ENCODE measurements at regions not wholly inside any gene's neighbourhood (a gene's known extent, or its start where the extent isn't known, plus 50 kb on each side); places are given as distances from the start of the nearest gene placed in this dataset.

DNA sequence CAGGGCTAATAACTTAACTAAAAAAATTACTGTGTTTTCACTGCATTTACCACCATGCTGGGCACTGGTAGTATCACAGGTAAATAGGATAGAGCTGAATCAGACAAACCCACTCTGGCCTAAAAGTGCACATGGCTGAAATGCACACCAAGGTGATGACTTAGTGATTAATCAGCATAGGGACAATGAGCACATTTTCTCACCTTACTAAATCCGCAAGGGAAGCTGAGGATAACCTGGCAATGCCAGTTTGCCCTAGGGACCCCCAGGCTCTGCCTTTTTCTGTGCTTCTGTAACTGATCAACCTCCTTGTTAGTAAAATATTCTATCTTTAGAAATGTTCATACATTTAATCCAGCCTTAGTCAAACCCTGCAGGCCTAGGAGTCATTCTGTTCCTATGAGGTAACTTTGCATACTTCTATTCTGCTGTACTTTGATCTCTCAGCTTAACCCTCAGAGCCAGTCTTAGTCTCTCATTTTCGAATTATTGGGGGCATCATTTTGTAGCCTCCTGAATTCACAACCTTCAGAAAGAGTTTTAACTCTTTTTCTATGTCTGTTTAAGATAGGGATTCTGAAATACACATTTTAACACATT is 562.9 kb upstream of the KCNMB2 start:
- peak; percentile 61 for DNase-seq

DNA sequence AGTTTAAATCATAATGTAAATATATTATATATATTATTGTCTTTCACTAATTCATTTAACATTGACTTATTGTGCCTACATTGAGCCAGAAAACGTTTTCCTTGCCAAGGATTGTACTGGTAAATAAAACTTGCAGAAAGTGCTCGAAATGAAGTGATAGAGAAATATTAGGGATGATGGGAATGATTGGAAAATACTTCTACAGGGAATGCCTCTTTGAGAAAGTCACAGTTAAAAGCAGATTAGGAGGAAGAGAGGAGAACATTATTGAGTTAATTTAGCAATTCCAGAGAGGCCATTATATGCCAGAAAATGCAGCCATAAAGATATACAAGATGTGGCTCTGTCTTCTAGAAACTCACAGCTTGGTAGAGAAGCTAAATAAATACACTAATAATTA is 560.0 kb upstream of the KCNMB2 start:
- DNase-seq: no peak

DNA sequence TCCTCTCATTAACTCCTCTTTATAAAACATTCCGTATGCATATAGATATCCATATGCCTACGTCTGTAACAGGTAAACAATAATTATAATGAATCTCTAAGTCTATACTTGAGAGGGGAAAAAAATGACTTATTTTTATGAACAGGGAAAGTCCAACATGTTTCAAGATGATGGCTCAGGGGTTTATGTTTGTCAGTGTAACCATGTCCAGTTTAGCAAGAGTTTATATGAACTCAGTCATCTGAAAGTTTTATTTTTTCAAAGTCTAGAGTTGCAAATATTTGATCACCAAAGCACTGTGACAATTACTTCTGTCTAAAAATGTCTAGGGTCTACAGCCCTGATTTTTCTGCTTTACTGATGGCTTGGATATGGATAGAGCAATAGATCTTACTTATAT is 559.4 kb upstream of the KCNMB2 start:
- DNase-seq: no peak

DNA sequence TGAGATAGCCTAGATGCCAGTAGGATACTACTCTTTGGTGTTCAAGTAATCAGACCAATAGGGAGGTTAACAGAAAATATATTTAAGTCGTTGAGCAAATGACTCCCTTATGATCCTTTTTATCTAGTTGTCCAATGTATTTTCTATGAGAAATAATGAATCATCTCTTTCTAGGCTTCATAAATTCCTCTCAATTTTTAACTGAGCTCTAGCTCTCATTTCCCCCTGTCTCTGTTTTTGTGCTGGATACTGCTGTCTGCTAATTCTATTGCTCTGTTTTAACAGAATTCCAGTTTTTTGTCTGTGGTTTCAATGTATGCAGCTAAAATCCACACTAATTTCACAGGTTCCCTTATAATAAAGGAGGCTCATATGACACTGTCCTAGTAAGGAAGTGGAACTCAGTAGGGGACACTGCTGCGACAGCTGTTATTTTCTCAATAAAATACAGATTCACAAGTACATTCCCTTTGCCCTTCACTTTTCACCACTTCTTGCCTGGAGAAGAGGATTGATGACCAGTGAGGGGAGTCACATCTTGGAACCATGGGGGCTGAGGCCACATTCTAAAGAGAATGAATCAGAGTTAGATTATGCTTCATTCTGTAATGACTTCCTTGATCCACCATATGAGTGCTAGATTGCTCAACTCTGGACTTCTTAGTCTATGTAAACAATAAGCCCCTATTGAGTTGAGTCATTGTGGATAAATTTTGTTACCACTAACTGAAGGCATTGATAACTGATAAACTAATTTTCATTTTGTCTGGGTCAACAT is 558.7 kb upstream of the KCNMB2 start:
- DNase-seq: peak; percentile 99

DNA sequence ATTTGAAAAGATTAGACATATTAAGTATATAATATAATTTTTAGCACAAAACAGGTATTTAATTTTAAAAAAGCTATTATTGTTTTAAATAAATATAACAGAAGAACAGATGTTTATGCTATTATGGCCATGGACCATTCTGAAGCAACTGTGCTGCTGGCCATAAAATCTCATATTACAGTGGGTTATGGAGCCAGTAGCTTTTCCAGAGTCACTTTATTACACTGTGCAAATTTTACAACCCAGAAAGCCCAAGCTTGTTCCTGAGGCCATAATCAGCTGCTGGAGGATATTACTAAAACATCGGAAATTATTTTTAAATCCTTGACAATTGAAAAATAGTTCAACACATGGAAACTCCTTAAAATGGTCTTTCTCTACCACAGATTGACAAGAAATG is 557.3 kb upstream of the KCNMB2 start:
- DNase-seq: no peak

DNA sequence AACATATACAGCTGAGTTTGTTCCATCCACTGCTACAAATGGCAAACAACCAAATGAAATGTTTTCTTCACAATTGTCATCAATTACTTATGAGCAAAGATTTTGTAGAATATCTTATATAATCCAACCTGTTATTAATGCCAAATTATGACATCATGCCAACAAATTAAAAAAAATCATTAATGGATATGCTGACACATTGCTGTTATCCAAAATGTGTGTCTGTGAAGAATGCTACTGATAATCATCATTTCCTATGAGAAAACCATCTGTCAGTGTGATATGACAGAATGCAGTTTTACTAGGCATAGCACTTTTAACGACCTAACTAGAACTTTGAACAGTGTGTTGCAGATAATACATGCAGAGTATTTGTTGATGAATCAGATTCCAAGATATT is 556.5 kb upstream of the KCNMB2 start:
- DNase-seq: peak; percentile 35

DNA sequence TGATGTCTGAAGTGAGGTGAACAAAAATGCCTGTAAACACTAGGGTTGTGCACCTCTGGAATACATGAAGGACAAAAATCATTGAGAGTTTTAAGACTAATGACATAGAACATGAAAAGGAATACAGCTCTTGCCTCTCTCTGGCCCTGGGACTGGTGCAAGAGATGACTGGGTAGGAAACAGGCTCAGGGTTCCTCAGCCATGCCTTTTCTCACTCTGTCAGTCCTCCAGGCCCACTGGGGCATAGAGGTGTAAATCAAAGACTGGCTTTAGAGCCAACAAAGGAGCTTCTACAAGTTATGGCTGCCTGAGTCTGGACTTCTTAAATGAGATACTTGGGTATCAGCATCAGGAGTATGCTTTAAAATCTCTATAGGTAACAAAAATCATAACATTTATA is 554.7 kb upstream of the KCNMB2 start:
- DNase-seq: no peak

DNA sequence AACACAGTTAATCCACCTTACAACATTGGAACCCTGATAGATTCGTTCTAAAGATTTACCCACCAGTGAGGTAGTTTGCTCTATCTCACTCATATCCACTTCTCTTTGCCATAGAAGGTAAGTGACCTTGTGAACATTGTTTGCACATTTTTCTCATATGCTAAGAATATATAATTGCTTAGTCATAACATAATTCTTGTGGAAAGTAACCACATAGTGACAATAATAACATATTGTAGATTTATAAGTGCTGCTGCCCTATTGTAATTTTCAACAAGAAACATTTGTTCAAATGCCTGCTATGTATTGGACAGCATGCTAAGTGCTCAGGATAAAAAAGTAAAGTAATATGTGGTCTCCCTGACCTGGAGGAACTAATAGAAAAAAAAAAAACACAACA is 554.2 kb upstream of the KCNMB2 start:
- peak; percentile 84 for DNase-seq

DNA sequence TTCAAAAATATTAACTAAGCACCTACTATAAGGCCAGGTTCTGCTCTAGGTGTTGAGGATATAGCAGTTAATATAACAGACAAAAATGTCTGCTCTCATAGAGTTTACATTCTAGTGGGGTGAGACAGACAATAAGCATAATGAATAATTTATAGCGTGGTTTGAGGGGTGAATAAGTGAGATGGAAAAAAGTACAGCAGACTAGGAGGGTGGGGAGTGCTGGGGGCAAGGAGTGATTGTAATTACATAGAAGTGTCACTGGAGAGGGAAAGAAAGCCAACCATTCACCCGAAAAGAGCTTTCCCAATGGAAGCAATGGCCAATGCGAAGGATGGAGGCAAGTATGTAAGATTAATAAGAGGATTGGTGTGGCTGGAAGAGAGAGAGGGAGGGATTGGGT is 552.9 kb upstream of the KCNMB2 start:
- DNase-seq: peak; percentile 50

DNA sequence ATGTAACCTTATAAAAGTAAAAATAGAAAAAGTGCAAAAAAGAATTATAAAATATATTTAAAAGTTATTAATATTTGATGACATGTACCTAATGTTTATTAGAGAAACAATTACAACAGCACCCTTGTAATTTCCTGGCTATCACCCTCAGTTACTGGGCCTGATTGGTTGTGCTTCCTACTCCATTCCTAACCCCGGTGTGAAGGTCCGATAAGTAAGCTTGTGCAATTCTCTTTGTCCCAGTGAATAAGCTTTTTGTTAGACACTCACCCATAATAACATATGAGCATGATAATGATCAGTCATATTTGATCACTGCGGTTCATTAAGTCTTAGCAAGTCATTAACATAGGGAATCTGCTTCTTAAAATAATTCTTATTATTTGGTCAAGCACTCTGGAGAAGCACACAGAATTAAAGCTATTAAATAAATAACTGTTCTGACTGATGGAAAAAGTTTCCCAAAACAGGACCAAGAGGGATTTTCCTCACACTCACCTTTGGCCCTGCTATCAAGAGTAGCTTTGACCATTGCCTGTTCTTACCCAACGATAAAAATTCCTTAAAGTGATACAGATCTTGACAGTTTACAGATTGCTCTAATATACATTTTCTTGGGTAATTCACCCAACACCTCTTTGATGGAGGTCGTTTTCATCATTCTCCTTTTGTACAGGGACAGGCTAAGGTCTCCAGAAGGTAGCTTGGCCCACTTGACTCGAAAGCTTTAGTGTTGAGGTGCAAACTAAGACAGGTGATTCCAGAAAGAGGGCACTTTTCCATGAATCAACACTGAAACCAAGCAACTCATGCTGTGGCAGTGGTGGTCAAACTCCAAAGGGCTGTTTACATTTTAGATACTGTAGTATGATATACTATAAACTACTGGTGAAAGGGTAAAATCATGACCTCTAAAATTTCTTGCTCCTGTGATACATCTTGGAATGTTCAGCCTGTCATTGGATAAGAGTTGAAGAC is 543.0 kb upstream of the KCNMB2 start:
- DNase-seq: no peak

DNA sequence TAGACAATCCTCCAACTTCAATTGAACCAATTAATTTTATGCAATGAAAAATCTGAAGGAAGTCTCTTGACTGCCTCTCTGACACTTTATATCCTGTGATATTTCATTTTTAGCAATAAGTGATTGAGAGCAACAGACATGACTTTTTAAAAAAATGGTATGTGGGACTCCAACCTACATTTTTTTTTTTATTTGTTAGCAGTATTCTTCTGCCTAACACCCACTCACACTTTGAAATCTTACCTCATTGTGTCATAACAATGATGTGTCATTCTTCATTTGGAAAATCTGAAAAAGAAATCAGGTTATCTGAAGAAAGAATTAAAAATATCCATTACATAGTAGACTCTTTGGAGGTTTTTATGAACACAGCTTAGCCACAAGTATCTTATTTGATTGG is 541.3 kb upstream of the KCNMB2 start:
- no peak for DNase-seq

DNA sequence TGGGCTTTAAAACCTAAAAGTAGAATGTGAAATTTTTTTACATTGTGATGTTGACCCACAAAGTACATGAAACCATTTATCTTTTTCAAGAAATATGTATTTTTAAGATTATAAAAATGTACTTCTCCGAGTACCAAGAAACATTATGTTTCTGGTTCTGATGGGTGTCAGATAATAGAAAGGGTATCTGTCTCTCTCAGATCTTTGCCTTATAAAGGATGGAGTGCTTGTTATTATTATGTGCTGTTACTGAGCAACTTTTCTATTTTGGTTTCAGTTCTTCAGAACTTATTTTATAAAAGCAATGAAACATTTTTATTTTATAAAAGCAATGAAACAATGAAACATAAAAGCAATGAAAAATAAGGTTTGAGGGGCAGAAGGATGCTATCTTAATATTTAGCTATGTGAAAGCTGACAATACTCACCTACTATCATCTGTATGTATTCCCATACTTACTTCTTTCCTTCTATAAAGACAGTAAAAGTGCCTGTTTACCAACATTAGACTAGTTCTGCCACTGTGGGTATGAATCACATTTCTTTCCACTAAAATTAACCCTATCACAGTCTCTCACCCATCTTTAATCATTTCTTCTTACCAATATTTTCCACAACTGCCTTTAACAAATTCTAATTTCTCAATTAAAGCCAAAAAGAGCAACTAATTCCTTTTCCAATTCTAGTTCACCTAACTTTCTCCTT is 540.7 kb upstream of the KCNMB2 start:
- DNase-seq: no peak

DNA sequence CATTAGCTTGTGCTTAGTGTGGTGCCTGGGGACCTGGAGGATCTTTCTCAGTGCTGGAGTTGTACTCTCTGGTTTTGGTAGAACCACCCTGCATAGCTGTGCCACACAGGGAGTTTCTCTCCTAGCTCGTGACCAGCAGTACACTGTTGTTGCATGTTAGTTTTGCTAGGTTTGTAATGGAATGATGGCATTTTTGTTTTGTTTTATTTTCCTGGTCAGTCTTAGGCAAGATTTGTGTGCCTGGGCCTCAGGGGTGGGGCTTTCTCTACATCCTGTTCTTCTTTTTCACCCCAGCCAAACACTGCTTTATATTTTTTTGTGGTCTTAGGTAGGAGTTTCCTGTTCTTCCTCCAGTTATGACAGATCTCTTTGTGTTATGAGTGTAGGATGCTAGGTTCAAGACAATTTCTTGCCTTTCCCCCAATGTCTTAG is 534.5 kb upstream of the KCNMB2 start:
- DNase-seq: no peak

DNA sequence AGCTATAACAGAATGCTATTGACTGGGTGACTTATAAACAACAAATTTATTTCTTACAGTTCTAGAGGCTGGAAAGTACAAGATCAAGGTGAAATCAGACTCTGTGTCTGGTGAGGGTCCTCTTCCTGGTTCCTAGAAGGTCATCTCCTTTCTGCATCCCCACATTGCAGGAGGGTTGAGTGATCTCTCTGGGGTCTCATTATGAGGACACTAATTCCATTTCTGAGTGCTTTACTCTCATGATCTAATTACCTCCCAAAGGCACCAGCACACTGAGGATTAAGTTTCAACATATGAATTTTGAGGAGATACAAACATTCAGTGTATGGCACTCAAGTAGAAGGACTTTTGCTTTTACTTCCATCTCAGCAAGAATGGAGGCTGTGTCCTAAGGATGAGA is 534.1 kb upstream of the KCNMB2 start:
- DNase-seq: no peak

DNA sequence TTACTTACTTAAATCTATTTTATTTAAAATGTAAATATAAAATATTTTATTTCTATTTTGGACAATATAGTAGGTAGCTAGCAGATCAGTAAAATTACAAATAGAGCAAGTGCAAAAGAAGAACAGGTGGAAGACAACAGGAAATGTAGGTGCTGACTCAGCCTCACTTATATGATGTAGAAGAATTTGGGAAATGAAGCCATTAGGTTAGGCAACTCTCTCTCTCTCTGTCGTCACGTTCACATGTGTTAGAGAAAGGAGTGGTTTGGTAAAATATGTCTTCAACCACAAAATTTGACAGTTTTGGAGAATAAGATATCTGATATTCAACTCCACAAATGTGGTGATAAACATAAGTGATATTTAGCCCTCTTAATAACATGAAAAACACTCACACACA is 532.5 kb upstream of the KCNMB2 start:
- DNase-seq: peak; percentile 44

DNA sequence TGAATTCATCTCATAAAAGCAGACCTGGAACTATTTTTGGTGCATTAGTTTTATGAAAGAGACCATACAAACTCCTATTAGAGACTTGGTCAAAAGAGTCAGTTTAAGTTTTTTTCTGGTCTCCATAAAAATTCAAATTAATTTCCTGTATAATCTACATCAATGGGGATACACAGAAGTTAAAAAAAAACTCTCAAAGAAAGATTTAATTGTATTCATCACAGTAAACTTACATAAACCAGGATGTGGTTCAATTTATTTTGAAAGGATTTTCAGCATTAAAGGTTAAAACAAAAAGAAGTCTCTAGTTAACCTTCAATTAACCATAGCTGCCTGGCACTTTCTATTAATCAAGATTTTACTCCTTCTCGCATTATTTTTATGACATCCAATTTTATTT is 530.3 kb upstream of the KCNMB2 start:
- no peak for DNase-seq

DNA sequence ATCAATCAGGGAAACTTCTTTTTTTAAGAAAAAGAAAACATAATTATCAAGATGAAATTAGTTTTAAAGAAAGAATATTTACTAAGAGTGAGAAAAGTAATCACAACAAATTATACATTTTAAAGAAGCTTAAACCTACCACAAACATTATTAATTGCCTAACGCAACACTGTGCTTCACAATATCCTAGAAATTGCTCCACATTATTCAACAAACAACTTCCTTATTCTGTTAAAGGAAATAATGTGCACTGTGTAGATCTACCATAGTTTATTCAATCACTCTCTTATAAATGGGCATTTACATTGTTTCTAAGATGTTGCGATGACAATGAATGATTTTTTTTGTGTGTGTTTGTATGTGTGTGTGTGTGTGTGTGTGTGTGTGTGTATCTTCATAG is 525.9 kb upstream of the KCNMB2 start:
- no peak for DNase-seq

DNA sequence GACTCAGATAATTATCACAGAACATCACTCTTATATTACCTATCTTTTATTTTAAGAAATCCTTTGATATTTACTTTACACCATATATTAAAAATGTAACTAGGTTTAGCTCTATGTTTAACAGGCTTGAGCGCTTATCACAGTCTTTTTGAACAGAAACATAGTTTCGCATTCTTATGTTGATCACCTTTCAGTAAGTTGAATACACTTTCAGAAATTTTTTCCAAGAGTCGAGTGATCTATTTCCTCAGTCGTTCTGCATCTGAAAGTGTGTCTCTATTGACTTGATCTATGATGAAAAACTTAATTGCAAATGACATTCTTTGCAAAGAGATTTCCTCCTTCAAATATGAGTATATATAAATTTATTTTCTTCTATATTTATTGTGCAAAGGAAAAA is 516.6 kb upstream of the KCNMB2 start:
- DNase-seq: no peak

DNA sequence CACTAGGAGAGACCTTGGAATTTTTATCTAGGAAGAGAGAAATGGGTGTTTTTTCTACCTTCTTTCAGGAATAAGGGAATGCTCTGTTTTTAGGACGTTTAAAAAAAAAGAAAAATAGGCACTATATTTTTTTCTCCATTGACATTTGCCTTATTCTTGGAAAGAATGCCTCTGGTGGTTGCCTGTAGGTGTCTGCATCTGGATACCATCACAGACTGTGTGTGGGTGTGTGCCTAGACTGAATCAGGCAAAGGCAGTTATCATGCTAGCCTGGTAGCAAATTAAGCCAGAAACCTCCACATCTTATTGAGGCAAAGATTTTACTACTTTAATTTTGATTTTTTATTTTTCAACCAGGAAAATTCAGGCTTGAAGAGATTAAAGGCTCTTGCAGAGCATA is 513.6 kb upstream of the KCNMB2 start:
- no peak for DNase-seq

DNA sequence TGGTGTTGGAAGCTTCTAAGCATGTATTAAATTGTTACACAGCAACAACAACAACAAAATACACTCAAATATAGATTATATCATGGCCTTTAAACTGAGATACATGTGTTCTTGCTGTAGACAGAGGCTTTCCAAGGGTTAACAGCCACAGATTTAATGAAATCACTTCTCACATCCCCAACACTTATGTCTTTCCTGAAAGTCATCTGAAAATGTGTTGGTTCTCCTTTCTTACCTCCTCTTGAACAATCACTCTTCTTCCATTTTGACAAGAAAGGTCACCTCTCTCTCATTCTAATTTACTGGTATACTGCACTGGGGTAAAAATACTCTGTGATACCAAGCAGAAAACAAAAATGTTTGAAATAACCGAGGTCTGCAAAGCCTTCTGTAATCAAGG is 507.3 kb upstream of the KCNMB2 start:
- DNase-seq: no peak

DNA sequence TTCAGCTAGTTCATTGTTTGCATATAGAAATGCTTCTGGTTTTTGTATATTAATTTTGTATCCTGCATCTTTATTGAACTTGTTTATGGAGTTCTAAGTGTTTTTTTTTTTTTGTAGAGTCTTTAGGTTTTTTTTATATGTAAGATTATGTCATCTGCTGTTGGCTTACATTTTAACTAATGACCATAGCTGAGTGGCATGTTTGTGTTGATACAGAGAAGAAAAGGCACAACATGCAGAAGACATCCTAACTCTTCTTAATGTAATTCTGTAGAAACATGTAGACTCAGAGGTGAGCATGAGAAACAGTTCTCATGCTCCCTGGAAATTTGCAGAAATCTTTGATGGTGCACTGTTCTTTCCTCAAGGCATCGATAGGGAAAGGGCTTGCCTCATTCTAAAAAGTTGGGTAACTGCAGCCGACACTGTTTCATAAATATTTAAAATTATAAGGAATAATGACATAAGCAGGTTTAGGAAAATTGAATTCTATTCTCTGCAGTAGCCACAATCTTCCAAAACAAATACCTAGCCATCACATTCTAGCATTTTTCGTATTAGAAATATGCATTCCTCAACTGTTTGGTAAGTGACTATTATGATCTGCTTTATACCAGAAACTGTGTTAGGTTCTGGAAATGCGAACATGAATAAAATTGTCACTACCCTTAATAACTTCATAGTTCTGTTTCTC is 499.6 kb upstream of the KCNMB2 start:
- peak; percentile 69 for DNase-seq

DNA sequence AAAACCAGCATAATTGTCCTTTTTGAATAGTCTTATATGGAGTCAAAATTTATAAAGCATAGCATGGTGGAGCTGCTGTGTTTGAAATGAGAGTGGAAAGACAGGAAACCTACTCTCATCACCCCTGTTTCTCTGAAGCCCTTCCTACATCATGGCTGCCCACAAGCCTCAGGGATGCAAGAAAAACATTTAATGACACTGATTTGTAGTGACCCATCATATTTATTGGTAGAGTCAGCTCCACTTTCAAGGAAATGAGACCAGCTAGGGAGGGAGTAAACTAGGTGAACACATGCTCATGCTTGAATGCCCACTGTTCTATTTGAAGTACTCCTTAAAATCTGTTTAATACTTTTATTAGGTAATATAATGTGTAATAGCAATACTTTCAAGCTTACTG is 494.3 kb upstream of the KCNMB2 start:
- DNase-seq: no peak

Data from fibroblast of skin of right biceps (primary cell).